ENCODE measurements at regions not wholly inside any gene's neighbourhood (a gene's known extent, or its start where the extent isn't known, plus 50 kb on each side); places are given as distances from the start of the nearest gene placed in this dataset.

- TF ChIP-seq CTCF (IDR thresholded peaks at IDR 0.05) (no peak), POLR2A (IDR thresholded peaks at IDR 0.05) (no peak)
Measured at GRCh38 chrX:131724292-131724691, 180.4 kb downstream of the OR13H1 start.
